ENCODE measurements at regions not wholly inside any gene's neighbourhood (a gene's known extent, or its start where the extent isn't known, plus 50 kb on each side); places are given as distances from the start of the nearest gene placed in this dataset.

DNA sequence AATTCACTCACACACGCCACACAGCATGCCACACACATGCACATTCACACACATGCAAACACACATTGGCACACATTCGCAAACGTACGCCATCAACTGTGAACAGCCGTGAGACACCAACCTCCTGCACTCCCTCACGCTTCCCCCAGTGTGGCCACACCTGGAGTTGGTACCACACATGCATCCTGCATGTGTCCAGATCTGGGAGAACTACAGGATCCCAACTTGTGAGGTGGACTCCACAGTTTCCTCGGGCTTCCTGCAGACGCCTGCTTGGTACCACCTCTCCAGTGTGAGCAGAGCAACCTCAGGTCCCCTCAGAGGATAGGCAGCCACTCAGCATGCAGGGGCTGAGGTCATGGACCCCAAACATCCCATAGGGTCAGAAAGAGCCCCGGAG lies 239.0 kb downstream of the EIPR1 start:
- no peak for DNase-seq (ENCODE audit: low spot score)

GRCh38 chr2:3137651-3138300 lies 239.8 kb downstream of the EIPR1 start:
- no peak for DNase-seq (ENCODE audit: low spot score)

DNA sequence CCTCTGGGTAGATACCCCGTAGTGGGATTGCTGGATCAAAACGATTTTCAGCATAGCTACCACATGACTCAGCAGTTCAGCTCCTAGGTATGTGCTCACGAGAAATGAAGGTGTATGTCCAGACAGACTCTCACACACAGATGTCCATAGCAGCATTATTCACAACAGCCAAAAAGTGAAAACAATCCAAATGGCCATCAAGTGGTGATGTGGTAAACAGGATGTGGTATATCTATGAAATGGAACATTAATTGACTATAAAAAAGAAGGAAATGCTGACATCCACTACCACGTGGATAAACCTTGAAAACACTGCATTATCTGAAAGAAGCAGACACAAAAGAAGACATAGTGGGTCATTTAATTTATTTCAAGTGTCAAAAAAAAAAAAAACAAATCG lies 241.9 kb downstream of the EIPR1 start:
- no peak for DNase-seq (ENCODE audit: low spot score)

DNA sequence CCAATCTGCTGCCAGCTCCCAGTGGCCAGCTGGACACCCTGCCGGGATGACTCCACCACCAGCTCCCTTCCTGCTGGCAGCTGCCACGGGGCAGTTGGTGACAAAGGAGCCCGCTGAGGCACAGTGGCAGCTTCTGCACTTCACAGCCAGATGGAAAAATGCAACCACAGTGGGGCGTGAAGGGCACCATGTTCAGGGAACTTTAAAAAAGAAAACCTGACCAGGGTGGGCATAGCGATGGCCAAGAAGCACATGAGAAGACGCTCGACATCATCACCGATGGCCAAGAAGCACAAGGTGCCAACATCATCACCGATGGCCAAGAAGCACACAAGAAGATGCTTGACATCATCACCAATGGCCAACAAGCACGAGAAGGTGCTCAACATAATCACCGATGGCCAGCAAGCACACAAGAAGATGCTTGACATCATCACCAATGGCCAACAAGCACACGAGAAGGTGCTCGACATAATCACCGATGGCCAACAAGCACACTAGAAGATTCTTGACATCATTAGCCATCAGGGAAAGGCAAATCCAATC lies 243.5 kb downstream of the EIPR1 start:
- DNase-seq (ENCODE audit: low spot score), result no peak

DNA sequence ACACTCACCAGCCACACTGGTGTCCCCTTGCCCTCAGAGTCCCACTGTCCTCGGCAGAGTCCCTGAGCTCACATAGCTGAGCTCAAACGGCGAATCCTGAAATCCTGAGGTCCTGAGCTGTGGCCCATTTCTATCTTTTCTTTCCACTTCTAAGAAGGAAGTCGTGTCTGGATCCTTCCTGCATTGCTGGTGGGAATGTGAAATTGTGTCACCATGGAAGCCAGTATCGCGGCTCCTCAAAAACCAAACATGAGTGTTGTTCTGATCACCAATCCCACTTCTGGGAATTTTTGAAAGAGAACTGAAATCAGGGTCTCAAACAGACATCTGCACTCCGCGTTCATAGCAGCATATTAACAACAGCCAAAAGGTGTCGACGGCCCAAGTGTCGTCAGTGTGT lies 244.7 kb downstream of the EIPR1 start:
- no peak for DNase-seq (ENCODE audit: low spot score)

DNA sequence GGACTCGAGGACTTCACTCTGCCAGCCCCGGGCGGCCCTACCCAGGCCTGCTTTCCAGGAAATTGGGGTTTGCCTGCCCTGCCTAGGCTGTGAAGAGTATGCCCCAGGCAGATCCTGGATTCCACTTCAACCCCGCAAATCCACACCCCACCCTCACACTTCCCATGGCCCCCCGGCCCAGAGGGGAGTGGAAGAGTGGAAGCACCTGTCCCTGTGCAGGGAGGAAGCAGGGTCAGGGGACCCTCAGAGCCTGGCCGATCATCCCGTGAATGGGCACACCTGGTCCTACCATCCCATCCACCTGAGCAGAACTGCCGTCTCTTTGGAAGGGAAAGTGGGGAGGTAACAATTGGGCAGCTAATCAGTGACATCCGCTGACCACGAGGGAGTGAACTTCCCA lies 245.2 kb downstream of the EIPR1 start:
- DNase-seq (ENCODE audit: low spot score), result no peak

- no peak for DNase-seq (ENCODE audit: low spot score)
These were observed 245.8 kb downstream of the EIPR1 start for GRCh38 chr2:3131636-3132326.

DNA sequence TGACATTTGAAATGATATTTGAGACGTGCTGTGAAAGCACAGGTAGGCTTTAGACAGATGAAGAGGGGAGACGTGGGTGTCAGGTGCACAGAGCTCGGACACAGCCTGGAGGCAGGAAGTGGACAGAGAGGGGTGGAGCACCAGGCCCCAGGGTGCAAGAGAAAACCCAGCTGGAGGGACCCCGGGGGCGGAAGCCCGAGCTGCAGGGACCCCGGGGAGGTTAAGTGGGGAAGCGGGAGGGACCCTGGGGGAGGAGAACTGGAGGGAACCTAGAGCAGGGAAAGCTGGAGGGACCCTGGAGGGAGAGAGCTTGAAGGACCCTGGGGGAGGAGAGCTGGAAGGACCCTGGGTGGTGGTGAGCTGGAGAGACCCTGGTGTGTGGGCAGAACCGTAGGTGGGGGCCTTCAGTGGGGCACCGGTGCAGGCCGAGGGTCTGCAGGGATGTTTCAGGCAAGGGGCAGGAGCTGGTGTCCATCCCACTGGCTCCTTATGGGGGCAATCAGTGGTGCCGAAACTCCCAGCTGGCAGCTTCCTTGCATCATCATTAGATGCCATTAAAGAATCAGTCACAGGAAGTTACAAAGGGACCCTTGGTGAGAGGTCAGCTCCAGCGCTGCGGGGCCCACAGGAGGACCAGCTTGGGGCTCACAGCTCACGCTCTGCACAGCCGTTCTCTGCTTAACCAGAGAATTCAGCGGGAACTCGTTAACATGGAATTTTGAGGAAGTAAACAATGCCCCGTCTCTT lies 246.6 kb downstream of the EIPR1 start:
- no peak for DNase-seq (ENCODE audit: low spot score)

DNA sequence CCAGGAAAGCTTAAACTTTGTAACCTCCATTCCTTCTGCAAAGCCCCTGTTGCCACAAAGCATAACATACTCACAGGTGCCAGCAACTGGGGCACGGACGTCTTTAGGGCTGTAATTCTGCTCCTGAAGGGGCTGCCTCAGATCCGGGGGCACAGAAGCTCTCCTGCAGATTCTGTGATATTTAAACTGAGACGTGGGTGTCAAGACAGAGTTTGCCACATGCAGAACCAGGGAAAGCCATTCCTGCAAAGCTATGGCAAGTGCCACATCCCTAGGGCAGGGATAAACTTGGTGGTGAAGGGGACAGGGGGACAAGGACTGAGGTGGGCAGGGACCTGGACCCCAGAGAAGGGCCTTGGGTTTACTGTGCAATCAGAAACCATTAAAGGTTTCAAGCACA lies 247.2 kb downstream of the EIPR1 start:
- DNase-seq (ENCODE audit: low spot score), result no peak

DNA sequence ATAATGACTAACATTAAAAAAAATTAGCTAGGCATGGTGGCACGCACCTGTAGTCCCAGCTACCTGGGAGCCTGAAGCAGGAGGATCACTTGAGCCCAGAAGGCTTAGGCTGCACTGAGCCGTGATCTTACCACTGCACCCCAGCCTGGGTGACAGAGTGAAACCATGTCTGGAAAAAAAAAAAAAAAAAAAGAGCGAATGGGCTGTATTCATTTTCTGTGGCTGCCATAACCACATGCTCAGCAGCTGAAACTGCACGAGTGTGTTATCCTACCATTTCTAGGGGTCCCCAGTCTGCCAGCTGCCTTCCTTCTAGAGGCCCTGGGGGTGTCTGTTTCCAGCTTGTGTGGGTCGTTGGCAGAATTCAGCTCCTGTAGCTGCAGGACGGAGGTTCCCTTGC lies 247.8 kb downstream of the EIPR1 start:
- DNase-seq (ENCODE audit: low spot score), result no peak

DNA sequence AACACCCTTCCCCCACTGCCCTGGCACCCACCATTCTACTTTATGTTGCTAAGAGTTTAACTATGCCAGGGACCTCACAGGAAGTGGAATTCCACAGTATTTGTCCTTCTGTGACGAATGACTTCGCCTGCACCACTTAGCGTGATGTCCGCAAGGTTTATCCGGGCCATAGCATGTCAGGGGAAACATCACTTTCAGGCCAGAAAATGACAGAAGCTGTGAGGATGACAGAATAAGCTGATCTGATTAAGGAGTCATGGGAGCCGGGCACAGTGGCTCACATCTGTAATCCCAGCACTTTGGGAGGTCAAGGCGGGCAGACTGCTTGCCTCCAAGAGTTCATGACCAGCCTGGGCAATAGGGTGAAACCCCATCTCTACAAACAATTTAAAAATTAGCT lies 248.8 kb downstream of the EIPR1 start:
- no peak for DNase-seq (ENCODE audit: low spot score)

- DNase-seq (ENCODE audit: low spot score), result no peak
These were observed 249.9 kb downstream of the EIPR1 start for GRCh38 chr2:3127710-3128109.

DNA sequence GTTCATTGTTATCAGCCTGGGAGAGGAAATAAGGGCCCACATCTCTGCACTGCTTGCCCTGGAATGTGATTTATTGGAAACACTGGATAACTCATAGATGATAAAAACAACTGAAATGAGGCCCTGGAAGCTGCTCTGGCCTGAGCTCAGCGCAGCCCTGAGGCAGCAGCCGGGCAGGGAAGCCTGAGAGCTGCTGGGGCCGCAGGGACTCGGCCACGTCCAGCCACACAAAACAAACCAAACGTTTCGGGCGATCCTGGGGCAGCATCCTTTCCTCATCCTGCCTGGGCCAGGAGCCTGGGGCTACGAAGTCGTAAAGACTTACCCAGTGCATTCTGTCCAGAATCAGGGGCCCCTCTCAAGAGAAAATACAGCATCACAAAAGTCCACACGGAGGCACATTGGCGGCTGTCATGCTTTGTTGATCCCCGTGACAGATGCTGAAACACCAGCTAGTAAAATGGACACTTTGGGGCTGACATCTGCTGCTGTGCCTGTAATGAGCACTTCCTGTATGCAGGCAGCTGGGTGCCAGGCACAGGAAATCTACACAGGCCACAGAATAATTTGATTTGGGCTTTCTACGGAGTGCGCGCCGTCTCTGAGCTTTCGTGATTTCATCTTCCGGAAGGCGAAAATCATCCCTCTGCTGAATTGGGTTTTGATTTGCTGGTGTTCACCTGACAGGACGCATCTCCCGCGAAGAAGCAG lies 250.6 kb downstream of the EIPR1 start:
- peak; percentile 24 for DNase-seq (ENCODE audit: low spot score)

GRCh38 chr2:3126171-3126910 lies 251.3 kb downstream of the EIPR1 start:
- no peak for DNase-seq (ENCODE audit: low spot score)

GRCh38 chr2:3125761-3126130 lies 251.9 kb downstream of the EIPR1 start:
- DNase-seq (ENCODE audit: low spot score), result no peak

DNA sequence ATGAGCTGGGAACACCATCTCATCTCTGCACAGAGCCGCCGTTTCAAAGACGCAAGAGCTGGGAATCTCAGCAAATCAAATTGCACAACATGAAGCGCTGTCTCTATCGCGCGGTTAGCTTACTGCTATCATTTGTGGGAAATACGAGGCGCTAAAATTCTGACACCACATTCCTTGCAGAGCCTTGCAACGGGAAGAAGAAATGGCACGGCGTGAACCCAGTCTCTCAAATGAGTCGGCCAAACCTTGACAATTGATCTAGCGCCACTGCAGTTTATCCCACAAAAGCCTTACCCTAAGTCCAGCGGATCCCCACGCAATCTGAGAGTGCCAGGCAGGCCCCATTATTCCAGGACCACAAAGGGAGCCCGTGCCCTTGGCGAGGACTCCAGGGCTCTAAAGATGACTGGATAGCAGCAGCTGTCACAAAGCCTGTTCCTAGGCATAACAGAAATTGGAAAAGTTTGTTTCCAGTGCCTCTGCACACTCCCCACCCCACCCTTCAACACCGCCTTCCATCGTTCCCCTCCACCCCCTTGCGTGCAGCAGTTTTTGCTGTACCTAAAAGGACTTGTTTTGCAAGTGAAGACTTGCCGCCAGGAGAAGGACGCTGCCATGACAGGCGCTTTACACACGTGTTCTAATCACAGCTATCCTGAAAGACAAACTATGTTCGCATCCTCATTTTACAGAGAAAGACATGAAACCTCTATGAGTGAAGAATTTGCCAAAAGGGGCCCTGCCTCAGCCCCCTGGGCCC lies 252.4 kb downstream of the EIPR1 start:
- no peak for DNase-seq (ENCODE audit: low spot score)

- no peak for DNase-seq (ENCODE audit: low spot score)
These were observed 255.1 kb downstream of the EIPR1 start for GRCh38 chr2:3122525-3122924.

GRCh38 chr2:3121601-3122000 lies 256.0 kb downstream of the EIPR1 start:
- no peak for DNase-seq (ENCODE audit: low spot score)

GRCh38 chr2:3117650-3118216 lies 259.9 kb downstream of the EIPR1 start:
- no peak for DNase-seq (ENCODE audit: low spot score)

- DNase-seq (ENCODE audit: low spot score), result no peak
These were observed 261.2 kb downstream of the EIPR1 start for GRCh38 chr2:3116371-3116770.

All from AG20443 (cell line).